Osteoblast (primary cell): ENCODE measurements at regions not wholly inside any gene's neighbourhood (a gene's known extent, or its start where the extent isn't known, plus 50 kb on each side); places are given as distances from the start of the nearest gene placed in this dataset.

ENCODE experiments used
- DNase-seq: peaks from one replicate; pipeline ENCODE4 v3.0.0; 2011; ENCODE audit warnings: low spot score, mixed read lengths; ENCODE audit not compliant: insufficient read length; ENCODE audit errors: missing footprints
- H2AFZ ChIP-seq: 2 replicates; pipeline ENCODE4 v1.6.0; 2011; ENCODE audit warnings: mild to moderate bottlenecking, low read length
- H3K27ac ChIP-seq: 2 replicates; pipeline ENCODE4 v1.5.1; 2011; ENCODE audit warnings: mild to moderate bottlenecking, low read depth, low read length, moderate library complexity
- H3K27me3 ChIP-seq: 2 replicates; pipeline ENCODE4 v1.6.0; 2012; ENCODE audit warnings: mild to moderate bottlenecking, control low read depth, inconsistent platforms, low read length, moderate library complexity; ENCODE audit not compliant: insufficient read depth
- H3K36me3 ChIP-seq: 2 replicates; pipeline ENCODE4 v1.5.1; 2011; ENCODE audit warnings: mild to moderate bottlenecking, low read length, control low read depth, moderate library complexity; ENCODE audit not compliant: insufficient read depth
- H3K4me1 ChIP-seq: 2 replicates; pipeline ENCODE4 v1.5.1; 2011; ENCODE audit warnings: mild to moderate bottlenecking, low read length, control low read depth, moderate library complexity; ENCODE audit not compliant: insufficient read depth
- H3K4me2 ChIP-seq: 2 replicates; pipeline ENCODE4 v1.6.0; 2011; ENCODE audit warnings: mild to moderate bottlenecking, low read length; ENCODE audit not compliant: insufficient read depth
- H3K4me3 ChIP-seq: fragments of 200-600 bp; sonication (generic); 3 replicates; pipeline ENCODE4 v1.5.1; 2012; ENCODE audit warnings: mild to moderate bottlenecking, low read length, inconsistent platforms; ENCODE audit not compliant: insufficient read depth
- H3K79me2 ChIP-seq: 2 replicates; pipeline ENCODE4 v1.6.0; 2012; ENCODE audit warnings: mild to moderate bottlenecking, low read length, control low read depth, inconsistent platforms; ENCODE audit not compliant: insufficient read depth
- H3K9me3 ChIP-seq: 2 replicates; pipeline ENCODE4 v1.5.1; 2011; ENCODE audit warnings: low read depth, low read length, control low read depth
- H4K20me1 ChIP-seq: 2 replicates; pipeline ENCODE4 v1.6.0; 2012; ENCODE audit warnings: mild to moderate bottlenecking, low read length, control low read depth; ENCODE audit not compliant: insufficient read depth
- CTCF ChIP-seq: IDR thresholded peaks from 2 replicates; pipeline ENCODE4 v1.5.1; 2011; ENCODE audit warnings: mild to moderate bottlenecking, low read depth, low read length, moderate library complexity; ENCODE audit errors: extremely low read depth

GRCh38 chr4:104235967-104236366, 258.7 kb downstream of the CXXC4 start:
- no peaks in the 10 kb centered on the region for H3K79me2 ChIP-seq
- no peaks in the 10 kb centered on the region for H3K36me3 ChIP-seq
- H3K4me3 ChIP-seq: no peak overlapping the region
- peaks cover 2% of the 10 kb centered on the region for H3K9me3 ChIP-seq
- no peak overlapping the region for H3K4me2 ChIP-seq
- no peaks in the 10 kb centered on the region for H3K4me1 ChIP-seq
- H3K27me3 ChIP-seq: no peaks in the 10 kb centered on the region
- H4K20me1 ChIP-seq: no peaks in the 10 kb centered on the region
- H2AFZ ChIP-seq: no peak overlapping the region
- no peak for DNase-seq
- H3K27ac ChIP-seq: no peak overlapping the region
- TF ChIP-seq CTCF: no peak

GRCh38 chr4:104217526-104217925, 277.2 kb downstream of the CXXC4 start:
- TF ChIP-seq CTCF: no peak

GRCh38 chr4:104211657-104212056, 283.0 kb downstream of the CXXC4 start:
- Histone ChIP-seq H3K4me1 (no peaks in the 10 kb centered on the region), H3K9me3 (no peaks in the 10 kb centered on the region), H4K20me1 (no peaks in the 10 kb centered on the region), H3K4me3 (no peak overlapping the region), H3K36me3 (no peaks in the 10 kb centered on the region), H3K79me2 (no peaks in the 10 kb centered on the region), H3K27me3 (no peaks in the 10 kb centered on the region), H2AFZ (no peak overlapping the region), H3K4me2 (no peak overlapping the region), H3K27ac (no peak overlapping the region)
- TF ChIP-seq CTCF: no peak
- no peak for DNase-seq

More at GRCh38 chr4:104217526-104217925, 277.2 kb downstream of the CXXC4 start:
- Histone ChIP-seq H4K20me1 (no peaks in the 10 kb centered on the region), H3K27me3 (no peaks in the 10 kb centered on the region), H3K4me2 (no peak overlapping the region), H3K79me2 (no peaks in the 10 kb centered on the region), H3K36me3 (no peaks in the 10 kb centered on the region), H3K9me3 (no peaks in the 10 kb centered on the region), H2AFZ (no peak overlapping the region), H3K27ac (no peak overlapping the region), H3K4me1 (no peaks in the 10 kb centered on the region), H3K4me3 (no peak overlapping the region)
- no peak for DNase-seq

GRCh38 chr4:104210420-104210819, 284.3 kb downstream of the CXXC4 start:
- H3K79me2 ChIP-seq: no peaks in the 10 kb centered on the region
- H3K9me3 ChIP-seq: no peaks in the 10 kb centered on the region
- H3K27ac ChIP-seq: no peak overlapping the region
- H3K27me3 ChIP-seq: no peaks in the 10 kb centered on the region
- no peak overlapping the region for H2AFZ ChIP-seq
- H3K36me3 ChIP-seq: no peaks in the 10 kb centered on the region
- TF ChIP-seq CTCF: no peak
- H3K4me3 ChIP-seq: no peak overlapping the region
- DNase-seq: no peak
- H3K4me2 ChIP-seq: no peak overlapping the region
- no peaks in the 10 kb centered on the region for H3K4me1 ChIP-seq
- H4K20me1 ChIP-seq: no peaks in the 10 kb centered on the region
